GM19328 (cell line): ENCODE measurements at regions not wholly inside any gene's neighbourhood (a gene's known extent, or its start where the extent isn't known, plus 50 kb on each side); places are given as distances from the start of the nearest gene placed in this dataset.
"Not testable (repeated sequence)": the region's sequence is repeated elsewhere in the genome, so short reads cannot be mapped to it uniquely, and the experiment has no call there.

Experiments
- ATAC-seq: cut with Tn5 transposase; IDR thresholded peaks from one replicate; pipeline ENCODE4 v1.9.1; 2021; ENCODE audit warnings: mild to moderate bottlenecking, moderate library complexity; ENCODE audit not compliant: unreplicated experiment

DNA sequence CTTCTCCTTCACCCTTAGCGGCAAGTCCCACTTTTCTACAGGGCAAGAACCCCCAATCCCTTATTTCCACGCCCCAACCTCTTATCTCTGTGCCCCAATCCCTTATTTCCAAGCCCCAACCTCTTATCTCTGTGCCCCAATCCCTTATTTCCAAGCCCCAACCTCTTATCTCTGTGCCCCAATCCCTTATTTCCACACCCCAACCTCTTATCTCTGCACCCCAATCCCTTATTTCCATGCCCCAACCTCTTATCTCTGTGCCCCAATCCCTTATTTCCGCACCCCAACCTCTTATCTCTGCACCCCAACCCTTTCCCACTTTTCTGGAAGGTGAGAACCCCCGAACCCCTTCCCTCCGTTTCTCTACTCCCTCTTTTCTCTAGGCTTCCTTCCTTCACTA is 116.1 kb upstream of the GJE1 start:
- ATAC-seq: not testable (repeated sequence)

DNA sequence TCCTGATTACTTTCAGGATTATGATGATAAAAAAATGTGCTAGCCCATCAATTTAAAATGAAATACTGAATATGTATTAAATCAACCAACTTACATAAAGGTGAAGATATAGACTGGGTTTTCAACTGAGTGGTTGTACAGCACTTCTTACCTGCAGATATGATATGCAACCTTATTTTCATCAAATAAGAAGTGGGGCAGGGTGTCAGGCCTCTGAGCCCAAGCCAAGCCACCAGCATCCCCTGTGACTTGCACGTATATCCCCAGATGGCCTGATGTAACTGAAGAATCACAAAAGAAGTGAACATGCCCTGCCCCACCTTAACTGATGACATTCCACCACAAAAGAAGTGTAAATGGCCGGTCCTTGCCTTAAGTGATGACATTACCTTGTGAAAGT is 117.3 kb upstream of the GJE1 start:
- ATAC-seq: not testable (repeated sequence)

DNA sequence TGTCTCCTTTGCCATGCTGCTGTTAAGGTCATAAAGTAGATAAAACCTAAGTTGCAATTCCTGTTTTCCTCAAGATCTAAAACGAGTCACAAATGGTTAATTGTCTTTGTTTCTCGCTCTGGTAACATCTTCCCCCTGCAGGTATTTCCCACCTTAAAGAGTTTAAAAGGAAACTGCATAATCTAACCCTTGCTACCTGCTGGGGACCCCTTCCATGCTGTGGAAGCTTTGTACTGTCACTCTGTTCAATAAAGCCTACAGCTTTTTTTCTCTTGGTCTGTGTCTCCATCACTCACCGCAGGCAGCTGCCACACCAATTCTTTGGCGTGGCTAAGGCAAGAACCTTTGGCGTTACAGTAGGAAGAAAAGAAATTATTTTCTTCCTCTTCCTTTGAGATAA is 117.7 kb upstream of the GJE1 start:
- no peak for ATAC-seq

DNA sequence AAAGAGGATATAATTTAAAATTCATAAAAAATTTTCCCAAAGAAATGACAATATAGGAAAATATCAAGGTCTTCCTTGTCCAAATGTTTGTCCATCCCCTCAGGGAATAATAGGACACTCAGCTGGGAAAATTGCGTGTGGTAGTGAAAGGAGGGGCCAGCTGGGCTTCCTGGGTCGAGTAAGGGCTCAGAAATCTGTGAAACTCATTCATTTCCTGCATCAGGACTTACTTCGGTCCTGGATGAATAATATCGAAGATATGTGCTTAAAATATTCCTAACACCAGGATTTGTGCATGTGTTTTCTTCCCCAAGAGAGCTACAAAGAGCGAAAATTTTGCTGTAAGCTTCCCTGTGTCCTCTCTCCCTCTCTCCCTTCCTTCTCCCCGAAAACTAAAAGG is 118.2 kb upstream of the GJE1 start:
- ATAC-seq: no peak

DNA sequence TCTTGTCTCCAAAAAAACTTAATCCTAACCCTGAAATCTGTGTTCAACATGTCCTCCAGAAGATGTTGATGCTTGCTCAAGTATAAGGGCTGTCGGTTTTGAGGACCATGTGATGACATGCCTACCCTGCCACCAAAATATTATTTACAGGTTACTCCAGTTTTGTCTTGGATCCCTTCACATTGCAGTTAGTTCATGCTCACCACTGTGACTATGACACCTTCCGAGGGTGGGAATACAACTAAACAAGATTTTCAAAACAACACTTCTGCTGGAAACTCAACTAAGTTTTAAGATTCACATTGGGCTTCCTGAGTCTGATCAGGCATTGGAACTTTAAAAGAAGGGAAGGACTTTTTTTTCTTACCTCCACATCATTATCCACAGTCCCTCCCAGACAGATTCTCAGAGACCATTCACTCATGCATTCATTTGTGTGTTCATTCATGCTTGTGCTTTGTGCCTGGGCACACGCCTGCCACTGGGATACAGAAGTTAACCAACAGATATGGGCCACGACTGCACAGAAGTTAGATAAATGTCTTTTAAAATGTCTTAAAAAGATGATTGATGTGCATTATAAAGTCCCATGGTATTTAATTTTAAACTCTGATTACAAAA is 118.7 kb upstream of the GJE1 start:
- ATAC-seq: no peak

DNA sequence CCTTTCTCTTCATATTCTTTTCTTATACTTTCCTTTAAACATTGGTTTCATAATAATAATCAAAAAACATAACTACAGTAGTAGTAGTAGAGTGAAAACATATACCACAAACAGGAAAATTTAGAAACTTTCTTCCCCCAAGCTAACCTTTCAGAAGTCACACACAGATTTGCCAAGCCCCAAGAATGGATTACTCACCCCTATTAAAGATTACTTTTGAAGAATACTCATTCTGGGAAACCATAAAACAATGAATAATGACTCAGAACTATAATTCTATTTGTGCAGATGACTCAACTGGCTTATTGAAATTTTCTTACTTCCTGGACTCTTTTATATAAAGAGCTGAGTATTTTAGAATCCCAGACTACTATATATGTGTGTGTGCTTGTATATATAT is 119.4 kb upstream of the GJE1 start:
- no peak for ATAC-seq

DNA sequence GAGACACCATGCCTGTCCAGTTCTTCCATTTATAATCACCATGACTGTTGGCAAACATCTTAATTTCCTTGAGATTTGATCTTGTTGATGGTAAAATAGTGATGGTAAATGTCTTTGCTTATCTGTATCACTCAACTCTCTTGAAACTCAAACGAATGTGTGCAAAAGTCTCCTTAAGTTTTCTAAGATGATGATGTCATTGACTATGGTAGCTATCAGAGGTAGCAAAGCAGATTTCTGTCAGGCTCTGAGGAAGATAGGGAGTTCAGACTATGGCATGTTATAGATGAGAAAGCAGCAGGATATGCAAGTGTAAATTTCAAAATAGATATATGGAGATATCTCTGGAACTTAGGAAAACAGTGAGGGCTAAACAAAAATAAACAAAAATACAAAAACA is 121.0 kb upstream of the GJE1 start:
- no peak for ATAC-seq

DNA sequence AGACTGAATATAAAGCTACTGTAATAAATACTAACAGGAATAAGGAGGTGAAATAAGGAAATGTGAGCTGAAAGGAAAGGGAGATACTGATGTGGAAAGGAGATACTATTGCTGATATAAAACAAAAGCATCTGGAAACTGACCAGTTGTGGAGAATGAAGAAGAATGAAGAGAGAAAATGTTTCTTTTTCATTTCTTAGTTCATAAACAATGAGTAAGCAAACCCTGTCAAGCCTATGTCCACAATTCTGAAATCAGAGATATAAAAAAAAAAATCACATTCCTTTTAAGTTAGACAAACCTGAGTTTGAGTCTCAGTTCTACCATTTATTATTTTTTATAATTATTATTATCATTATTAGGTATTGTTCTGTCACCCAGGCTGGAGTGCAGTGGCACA is 121.6 kb upstream of the GJE1 start:
- ATAC-seq: no peak

DNA sequence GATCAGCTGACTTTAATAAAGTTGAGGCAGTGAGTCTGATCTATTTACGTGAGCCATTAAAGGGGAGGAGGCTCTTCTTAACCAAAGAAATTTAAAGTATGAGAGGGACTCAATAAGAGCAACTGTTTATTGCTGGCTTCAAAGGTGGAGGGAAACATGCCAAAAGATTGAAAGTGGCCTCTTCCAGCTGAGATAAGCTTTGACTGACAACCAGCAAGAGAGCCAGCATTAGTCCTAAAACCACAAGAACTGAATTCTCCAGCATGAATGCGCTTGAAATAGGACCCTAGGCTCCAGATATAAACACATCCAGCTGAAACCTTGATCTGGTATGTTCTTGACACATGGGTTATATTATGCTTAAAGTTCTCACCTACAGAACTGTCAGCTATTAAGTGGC is 123.1 kb upstream of the GJE1 start:
- no peak for ATAC-seq

DNA sequence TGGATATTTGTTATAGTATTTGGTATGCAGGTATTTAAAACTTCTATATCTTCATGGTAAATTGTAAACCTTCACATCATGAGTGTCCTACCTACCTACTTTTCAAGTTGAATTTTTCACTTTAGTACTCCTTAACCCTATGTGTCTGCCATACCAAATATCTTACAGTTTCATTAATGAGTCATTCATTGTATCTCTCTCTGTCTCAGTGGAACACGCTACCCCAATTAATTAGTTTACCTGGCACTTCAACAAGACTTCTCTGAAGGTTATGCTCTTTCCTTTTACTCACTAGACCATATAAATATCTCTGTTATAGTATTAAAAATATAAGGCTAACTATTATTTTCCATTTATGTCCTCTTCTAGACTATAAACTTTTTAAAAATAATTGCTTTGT is 123.9 kb upstream of the GJE1 start:
- no peak for ATAC-seq

DNA sequence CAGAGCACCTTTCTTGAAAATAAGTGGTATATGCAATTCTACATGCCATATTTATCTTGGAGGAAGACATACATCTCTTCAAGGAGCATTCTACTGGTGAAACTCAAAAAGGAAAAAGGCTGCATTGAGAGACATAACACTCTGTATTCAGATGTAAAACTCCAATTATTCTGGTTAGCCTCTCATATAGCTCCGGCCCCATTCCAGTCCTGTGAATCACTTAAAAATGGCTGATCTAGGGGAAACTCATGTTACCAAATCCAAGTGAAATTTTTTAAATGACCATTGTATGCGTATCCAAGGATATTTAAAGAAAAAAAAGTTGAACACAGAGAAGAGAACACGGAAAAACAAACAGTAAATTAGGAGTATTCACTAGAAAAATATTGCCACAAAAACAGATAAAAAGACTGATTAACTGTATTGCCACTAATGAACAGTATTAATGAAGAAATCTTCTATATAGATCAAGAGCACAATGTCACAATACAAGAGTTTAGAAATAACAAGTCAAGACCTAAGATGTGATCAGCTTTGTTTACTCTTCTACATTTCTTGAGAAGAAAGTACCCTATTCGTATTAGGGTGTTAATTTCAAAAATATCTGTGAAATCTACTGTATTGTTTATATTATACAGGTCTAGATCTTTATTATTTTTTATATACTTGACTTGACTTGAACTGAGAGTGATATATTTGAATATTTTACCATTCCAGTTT is 124.5 kb upstream of the GJE1 start:
- no peak for ATAC-seq

DNA sequence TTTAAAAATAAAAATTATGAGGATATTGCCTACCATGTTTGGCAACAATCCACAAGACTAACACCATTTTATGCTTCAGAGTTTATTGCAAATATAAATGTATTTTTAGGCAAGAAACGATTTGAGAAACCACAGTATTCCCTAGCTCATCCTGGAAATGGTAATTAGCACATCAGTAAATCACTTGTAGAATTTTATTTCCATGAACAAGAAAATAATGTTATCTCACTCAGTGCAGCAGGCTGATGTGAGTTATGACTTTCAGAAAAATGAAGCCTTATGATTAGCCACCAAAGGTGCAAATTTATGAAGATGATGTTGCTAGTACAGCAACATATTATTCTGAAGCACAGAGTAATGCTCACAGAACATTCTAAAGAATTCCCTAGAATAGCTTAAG is 127.7 kb upstream of the GJE1 start:
- ATAC-seq: no peak

DNA sequence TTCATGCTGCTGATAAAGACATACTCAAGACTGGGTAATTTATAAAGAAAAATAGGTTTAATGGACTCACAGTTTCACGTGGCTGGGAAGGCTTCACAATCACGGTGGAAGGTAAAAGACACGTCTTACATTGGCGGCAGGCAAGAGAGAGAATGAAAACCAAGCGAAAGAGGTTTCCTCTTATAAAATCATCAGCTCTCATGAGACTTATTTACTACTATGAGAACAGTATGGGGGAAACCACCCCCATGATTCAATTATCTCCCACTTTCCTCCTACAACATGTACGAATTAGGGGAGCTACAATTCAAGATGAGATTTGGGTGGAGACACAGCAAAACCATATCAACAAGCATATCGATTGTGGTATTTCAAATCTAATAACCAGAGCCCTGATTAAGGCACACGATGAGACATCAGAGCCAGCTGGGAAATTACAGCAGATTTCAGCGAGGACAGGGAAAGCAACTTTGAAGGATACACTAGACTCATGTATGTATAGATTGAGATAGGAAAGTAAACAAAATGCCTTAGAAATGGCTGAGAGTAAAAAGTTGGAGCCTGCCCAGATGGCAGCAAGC is 129.8 kb upstream of the GJE1 start:
- ATAC-seq: no peak

DNA sequence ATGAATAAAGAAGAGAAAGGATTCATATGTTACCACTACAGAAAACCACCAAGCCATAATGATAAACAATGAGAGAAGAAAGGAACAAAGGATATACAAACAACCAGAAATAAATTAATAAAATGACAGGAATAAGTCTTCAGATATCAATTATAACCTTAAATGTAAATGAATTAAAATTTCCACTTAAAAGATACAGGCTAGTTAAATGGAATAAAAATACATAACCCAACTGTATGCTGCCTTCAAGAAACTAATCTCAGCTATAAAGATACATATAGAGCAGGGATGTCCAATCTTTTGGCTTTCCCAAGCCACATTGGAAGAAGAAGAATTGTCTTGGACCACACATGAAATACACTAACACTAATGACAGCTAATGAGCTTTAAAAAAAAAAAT is 135.9 kb upstream of the GJE1 start:
- ATAC-seq: no peak

DNA sequence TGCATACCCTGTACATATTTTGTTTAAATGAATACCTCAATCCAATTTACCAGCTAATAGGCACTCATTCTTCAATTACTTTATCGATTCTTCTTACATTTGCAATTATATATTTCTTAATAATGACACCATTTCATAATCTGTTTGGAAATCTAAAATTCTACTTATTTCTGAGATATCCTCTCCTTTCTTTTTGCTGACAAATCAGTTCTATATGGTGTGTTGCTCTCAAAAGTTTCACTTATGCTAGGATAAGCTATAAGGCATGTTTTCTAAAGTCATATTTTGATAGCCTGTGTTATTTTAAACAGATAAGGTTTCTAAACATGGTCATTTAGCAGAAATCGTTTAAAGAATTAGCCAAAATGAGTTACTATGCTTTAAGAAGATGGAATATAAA is 140.6 kb upstream of the GJE1 start:
- ATAC-seq: no peak

DNA sequence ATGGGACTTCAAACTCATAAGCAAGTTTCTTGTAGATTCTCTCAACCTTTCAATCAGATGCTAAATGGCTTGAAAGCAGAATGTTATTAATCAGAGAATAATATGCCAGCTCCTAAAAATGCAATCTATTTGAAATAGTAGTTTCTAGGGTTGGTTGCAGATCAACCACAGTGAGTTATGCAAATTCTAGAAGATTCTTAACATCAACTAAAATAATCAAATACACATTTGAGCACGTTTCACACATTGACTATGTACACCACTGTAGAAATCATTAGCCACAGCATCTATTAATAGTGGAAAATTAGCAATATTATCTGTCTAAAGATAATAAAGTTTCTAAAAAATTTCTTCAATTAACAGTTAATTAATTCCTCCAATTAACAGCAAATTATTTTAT is 141.9 kb upstream of the GJE1 start:
- no peak for ATAC-seq

DNA sequence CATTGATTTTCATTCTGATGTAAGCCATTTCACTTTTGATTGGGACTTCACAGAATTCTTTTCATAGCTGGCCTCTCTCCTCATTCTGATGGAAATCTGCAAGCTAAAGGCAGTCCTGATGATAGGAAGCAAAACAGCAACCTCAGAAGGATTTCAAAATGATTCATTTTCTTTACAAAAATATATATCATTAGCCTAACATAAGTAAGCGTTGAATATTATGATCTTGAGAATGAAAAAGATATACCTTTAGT is 143.1 kb upstream of the GJE1 start:
- no peak for ATAC-seq

DNA sequence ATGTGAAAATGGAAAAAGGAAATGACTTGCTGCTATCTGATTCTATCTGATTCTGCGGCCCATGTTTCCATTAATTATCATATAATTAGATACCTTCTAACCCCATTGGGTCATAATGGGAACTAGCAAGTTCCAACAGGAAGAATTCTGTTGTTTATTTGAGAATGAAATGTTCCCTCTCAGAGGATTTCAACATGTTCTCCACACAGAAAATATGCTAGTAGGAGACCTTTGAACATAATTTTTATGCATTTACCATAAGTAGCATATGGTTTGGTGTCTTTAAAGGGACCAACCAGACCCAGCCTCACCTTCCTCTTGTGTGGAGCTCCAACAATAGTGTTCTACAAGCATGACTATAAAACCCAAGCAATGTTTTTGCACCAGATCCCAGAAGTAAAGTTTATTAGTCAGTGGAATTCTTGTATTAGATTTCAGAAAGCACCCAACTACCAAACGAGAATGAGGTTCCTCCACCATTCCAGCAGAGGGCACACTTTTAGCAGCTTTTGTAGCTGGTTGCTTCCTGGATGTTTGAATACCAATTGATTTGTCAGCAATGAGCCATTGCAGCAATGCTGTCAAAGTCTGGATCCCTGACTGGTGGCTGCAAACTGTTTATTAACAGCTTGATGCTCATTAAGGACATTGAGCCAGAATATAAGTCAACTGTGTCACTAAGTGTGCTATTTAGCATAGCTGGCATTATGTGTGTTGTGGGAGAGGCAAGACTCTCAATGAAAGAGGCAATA is 143.6 kb upstream of the GJE1 start:
- peak; percentile 83 for ATAC-seq

DNA sequence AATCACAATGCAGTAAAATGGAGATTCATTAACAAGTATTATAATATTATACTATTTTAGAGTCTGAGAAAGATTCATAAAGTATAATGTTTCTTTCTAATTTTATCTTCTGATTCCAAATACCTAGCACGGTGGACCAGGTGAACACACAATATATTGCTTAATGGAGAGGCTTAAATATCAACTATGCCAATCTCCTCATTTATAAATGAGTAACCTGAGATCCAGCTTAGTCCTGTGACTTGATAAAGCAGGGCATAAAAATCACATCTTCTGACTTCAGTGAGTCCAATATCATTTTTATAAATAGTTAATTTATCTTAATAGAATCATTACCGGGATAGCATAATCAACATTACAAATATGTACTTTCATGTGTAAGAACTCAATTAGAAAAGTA is 144.4 kb upstream of the GJE1 start:
- no peak for ATAC-seq

DNA sequence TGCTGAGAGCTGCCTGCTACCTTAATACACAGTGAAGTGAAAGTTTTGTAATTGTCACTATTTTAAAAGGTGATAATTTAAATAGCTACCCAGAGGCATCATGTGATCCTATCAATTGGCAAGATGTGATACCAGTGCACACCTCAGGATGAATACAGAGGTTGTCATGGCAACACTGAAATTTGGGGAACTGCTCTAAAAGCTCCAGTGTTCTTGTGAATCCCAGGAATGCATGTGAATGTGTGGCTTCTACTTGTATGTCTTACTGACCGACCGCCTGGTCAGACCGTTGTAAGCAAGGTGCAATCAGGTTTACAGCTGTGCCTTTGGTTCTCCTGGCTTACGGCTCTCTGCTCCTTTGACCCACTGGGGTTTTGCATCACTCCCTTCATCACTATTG is 146.3 kb upstream of the GJE1 start:
- no peak for ATAC-seq

DNA sequence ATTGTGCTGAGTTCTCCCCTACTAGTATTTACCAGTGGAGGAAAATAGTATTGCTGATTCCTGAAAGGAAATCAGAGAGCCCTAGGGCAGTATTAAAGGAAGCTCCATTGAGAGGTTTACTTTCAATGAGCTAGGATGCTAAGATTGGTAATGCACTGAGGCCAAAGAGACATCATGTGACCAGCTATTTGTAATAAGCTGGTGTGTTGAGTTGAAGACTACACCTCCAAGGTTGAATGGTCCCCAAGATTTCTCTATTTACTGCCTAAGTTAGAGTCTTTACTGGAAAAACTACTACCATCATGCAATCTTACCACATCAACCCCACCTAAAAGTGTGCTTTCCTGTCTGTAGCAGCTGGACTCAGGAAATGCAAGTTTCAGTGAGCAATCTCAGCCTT is 151.5 kb upstream of the GJE1 start:
- ATAC-seq: no peak

DNA sequence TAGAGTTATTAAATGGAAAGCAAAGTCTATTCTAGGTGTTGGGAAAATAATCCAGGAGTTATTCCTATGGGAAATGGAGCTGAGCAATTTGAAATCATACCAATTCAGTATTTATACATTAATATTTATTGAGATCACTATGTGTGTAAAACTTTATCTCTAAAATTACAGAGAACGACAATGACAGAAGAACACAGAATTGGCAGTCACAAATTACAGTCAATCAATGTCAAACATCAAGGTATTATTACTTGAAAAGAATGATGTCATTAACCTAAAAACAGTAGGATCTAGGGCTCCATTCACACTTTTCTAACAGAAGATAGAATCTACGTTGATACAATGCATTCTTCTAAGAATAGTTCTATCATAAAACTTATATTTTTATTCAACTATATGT is 154.9 kb upstream of the GJE1 start:
- ATAC-seq: no peak
